Stimulated activated CD8-positive, alpha-beta memory T cell treated with anti-CD3 and anti-CD28 coated beads, Interleukin-2, amount 100 ng/mL, for 1 hour (primary cell): ENCODE measurements at regions not wholly inside any gene's neighbourhood (a gene's known extent, or its start where the extent isn't known, plus 50 kb on each side); places are given as distances from the start of the nearest gene placed in this dataset.
"Not testable (repeated sequence)": the region's sequence is repeated elsewhere in the genome, so short reads cannot be mapped to it uniquely, and the experiment has no call there.

Experiments used
- DNase-seq, 2 donors: peaks; one replicate each; pipeline ENCODE4 v3.0.0-alpha.2; 2020; ENCODE audit warnings: low read depth in 2 of 2

DNA sequence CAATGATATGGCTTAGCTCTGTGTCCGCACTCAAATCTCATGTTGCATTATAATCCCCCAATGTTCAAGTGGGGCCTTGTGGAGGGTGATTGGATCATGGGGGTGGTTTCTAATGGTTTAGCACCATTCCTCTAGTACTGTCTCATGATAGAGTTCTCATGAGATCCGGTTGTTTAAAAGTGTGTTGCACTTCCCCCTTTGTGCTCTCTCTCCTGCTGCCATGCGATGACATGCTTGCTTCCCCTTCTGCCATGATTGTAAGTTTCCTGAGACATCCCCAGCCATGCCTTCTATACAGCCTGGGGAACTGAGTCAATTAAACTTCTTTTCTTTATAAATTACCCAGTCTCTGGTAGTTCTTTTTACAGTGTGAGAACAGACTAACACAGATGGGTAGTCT, 427.1 kb downstream of the CHSY3 start:
- no peak for DNase-seq

GRCh38 chr5:130324953-130325671, 420.8 kb downstream of the CHSY3 start:
- no peak for DNase-seq

DNA sequence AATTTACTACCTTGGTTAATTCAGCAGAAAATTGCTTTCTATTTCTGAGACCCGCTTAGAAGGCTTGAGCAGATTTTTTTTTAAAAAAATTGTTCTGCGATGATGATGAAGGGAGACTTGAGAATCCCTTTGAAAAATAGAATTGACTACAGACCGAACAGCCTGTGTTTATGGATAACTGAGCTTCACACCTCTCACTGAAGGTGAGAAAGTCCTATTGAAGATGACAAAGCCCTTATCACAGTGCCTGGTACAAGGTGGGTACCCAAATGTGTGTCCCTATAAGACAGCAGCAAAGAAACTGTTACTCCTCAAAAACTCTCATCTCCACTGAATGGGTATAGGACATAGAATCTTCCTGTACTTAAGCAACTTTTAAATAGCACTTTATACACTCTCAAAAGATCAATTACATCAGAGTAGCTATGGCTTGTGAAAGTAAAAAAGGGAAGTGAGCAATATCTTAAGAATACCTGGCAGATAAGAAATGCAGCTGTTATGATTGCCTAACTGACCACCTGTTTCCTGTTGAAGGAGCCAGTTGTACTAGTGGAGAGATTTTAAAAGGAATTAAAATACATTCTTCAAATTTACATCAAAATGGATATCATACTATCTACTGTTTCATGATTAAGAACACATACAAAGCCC, 419.7 kb downstream of the CHSY3 start:
- no peak for DNase-seq

- no peak for DNase-seq
Observed at GRCh38 chr5:130321931-130322330, 417.7 kb downstream of the CHSY3 start.

DNA sequence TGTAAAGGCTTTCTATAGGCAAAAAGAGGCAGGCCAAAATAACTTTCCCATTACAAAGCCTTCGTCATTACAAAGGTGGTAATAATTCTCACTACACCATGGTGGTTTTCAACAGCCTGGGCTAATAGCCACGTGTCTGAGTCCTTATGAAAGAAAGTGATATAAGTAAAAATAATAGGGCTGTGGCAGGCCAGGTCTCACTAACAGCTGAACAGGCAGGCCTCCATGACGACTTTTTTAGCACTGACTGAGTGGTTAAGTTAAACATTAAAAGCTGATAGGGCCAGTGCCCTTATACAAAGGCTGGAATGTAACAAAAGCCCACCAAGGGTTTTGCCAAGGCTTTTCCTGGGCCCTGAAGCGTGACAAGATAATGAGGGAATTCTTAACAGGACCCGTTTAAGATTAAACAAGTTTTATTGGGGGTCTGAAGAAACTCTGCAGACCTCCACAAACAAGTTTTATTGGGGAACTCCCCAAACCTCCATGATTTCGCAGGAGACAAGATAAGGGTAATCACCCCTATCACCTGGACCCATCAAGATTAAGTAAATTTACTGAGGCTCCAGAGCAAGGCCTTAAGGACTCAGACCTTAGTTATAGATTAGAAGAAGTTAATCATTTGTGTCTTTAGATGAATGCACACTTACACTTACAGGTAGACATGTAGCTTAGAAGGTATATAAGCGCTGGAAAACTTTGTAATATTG, 412.9 kb downstream of the CHSY3 start:
- no peak for DNase-seq

GRCh38 chr5:130295235-130295634, 391.0 kb downstream of the CHSY3 start:
- DNase-seq, result no peak

GRCh38 chr5:130294798-130295197, 390.5 kb downstream of the CHSY3 start:
- not testable (repeated sequence) for DNase-seq

GRCh38 chr5:130290219-130290618, 386.0 kb downstream of the CHSY3 start:
- DNase-seq, result no peak

DNA sequence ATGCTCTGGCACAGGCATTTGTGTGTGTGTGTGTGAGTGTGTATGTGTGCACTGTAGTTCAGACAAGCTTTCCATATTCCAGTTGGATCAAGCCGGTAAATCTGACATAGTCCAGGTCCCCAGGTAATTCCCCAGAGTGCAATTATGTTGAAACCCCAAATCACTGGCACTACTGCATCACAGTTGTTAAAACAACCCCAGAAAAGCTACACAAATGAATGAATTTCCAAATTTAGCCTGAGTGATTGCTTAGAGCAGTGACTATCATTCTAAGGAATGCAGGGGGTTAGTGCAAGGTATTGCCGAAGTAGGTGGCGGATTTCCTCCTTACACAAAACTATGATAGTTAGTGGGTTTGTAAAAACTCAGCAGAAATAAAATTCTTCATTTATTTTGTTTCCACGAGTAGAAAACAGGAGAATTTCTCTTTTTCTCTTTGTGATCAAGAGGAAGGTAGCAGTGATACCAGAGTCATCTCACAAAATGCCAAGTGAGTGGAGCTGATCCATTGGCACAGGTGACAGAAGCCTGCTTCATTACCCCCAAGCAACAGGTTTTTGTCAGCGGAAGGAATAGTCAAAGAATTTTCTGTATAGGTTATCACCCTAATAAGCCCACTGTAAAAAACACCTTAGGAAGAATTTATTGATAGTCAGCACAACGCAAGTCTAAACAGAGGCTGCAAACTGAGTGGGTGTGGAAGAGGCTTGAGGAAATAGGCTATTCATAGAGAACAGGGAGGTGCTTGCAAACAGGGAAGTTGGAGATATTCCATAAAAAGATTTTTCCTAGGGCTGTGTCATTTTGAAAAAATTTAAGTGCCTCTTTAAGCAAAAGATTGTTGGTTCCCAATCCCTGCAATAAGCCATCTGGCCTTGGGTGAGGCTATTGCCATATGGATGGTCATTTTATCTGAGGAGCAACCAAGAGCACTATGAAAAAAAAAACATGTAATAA, 385.1 kb downstream of the CHSY3 start:
- DNase-seq, result no peak

- no peak for DNase-seq
Observed at GRCh38 chr5:130287438-130287837, 383.2 kb downstream of the CHSY3 start.

DNA sequence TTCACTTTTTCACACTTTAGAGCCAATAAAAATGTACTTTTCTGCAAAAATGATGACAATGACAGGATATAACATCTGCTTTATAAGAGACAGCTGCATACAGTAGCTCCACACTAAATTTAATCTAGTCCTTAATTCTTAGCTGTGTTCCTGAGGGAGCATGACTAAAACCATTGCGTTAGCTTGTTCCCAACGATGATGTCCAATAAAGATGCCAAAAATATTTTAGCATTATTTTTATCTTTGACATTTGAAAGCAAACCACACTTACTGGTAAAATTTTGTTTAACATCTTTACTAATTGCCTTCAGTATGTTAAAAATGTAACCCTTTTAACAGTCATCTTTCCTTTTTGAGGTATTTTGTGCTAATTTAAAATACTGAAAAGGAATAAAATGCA, 382.7 kb downstream of the CHSY3 start:
- DNase-seq, result no peak

GRCh38 chr5:130282049-130282448, 377.8 kb downstream of the CHSY3 start:
- DNase-seq, result no peak

- DNase-seq, result no peak
Observed at GRCh38 chr5:130280528-130281217, 376.4 kb downstream of the CHSY3 start.

DNA sequence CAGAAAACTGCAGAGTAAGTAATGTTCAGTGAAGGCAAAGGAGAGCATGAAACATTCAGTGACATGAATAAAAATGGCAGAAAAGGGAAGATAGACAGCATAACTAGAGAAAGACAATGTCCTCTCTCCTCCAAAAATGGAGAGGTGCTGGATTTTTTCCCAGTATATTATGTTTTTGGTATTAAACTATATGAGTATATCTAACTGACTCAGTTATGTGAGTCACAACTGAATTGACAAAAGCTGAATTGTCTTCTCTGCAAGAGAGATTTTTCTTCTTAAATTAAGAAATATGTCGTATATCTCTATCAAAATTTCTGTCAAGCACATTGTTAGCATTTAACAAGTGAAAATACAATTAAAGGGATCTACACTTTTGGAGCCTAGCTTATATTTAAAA, 375.1 kb downstream of the CHSY3 start:
- no peak for DNase-seq

GRCh38 chr5:130278136-130278535, 373.9 kb downstream of the CHSY3 start:
- no peak for DNase-seq

DNA sequence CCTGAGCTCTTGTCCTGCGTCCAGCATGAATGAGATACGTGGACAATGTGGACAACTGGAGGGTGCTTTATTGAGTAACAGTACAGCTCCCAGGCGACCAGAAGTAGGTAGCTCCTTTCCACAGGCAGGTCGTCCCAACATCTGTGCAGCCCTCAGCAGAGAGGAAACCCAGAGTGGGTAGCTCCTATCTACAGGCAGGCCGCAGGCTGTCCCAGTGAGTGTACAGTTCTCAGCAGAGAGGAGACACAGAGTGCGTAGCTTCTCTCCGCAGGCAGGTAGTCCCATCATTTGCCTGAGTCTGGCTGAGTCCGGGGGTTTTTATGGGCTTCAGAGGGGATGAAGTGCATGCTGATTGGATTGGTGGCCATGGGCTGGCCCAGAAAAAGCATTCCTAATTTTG, 373.3 kb downstream of the CHSY3 start:
- no peak for DNase-seq

GRCh38 chr5:130277002-130277401, 372.7 kb downstream of the CHSY3 start:
- no peak for DNase-seq

DNA sequence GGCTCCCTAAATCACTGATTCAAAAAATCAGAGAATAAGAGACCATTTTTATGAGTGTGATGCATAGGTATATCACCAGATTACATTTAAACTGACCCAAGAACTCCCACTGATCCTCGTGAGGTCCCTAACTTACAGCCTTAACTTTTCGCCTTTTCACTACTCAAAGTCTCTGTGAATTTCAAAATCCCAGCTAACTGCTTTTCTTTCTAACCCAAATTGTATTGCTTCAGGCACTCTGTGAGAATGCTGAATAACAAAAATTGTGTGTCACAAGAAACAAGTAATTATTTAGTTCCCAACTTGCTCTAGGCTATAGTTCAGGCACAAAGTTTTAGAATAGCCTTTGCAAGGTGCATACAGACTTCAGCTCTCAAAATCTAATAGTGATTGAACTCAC, 368.6 kb downstream of the CHSY3 start:
- DNase-seq, result no peak

GRCh38 chr5:130270786-130271185, 366.5 kb downstream of the CHSY3 start:
- no peak for DNase-seq

DNA sequence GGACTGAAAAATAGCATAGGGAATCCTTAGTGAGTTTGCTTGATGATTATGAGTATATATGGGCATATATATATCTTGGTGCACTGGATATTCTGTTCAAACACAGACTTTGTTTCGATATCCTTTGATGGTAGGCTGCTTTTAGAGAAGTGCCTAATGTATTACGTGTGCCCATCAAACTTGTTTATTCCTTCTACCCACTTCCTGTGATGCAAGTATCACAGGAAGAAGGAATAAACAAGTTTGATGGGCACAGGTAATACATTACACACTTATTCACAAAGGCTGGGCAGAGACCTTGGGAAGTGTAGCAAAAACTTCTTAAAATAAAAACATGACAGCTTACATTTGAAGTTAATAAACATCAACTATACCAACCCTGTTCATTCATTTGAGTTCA, 364.2 kb downstream of the CHSY3 start:
- DNase-seq, result no peak

DNA sequence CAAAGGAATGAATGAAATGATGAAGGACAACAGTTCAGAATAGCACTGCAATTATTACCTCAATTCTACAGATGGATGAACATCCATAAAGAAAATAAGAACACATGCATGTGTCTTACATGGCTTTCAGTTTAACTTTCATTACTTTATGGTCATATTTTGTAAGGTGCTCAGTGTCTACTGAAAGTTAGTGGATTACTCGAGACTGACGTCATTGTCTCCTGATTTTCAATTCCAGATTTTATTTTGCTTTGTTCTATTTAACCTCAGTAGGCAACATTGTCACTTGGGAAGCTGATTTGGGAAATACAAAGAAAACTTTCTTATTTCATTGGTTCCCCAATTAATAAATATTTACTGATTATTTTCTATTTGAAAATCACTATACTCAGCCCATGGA, 363.7 kb downstream of the CHSY3 start:
- DNase-seq, result no peak
